Epidermal melanocyte (primary cell): ENCODE measurements at regions not wholly inside any gene's neighbourhood (a gene's known extent, or its start where the extent isn't known, plus 50 kb on each side); places are given as distances from the start of the nearest gene placed in this dataset.

ENCODE experiments used
- DNase-seq: peaks from one replicate; pipeline ENCODE4 v3.0.0; 2011; ENCODE audit warnings: low spot score; ENCODE audit not compliant: insufficient read length

DNA sequence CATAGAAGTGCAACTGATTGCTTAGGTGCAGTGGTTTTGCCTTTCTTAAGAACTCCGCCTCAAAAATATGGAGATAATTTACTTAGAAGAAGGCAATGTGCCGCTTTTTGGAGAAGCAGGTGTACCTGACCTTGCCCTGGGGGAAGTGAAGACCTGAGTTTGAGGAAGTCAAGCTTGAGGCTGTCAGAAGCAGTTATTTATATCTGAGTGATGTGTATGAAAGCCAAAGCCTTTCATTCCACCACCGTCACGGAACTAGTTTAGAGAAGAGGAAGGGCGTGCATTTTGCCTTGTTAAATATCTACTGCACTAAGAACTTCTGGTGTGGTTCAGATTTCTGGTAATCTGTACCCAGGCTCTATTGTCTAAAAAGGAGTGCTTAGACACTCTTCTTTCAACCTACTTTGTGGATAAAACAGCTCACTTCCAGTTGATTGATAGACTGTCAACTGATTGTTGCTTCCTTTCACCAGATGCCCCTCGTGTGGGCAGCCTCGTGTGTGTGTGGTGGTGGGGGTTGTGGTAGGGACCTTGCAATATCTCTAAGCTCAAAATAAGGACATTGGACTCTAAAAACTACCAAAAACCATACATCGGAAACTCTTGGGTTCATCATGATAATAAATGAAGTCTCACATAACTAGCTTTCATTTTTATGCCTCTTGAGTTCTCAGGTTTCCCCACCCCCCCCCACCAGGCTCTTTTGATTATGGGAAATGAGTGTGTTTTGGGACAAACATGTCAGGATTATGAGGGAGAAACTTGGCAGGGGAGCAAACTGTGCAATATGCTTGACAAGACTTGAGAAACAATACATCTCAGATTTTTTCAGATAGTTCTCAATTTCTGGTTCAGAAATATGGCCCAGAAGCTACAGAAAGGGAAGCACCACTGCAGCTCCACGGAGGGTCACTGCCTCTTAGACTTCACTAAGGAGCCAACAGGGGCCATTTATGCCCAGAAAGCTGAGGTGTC is 78.6 kb downstream of the ARF6 start:
- no peak for DNase-seq

DNA sequence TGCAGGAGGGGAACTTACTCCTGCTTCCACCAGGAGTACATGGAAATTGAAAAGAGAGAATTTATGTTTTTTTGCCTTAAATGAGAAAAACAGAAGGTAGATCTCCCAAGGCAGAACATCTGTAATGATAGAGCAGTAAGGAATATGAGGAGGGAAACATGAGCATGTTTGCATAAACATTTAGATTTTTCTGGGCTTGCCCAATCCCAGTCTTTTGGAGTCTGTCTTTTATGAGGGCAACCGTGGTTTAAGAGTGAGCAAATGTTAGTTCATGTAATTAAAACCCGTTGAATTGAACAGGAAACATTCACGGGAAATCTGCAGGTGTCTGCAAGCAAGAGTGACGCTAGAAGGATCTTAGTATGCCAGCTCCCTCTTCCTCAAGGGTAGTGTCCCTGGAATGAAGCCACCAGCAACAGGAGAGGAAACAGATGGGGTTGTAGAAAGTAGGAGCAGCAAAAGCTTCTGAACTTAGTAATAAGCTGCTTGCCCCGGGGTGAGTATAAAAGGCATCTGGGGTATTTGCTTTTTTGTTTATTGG is 79.3 kb downstream of the ARF6 start:
- DNase-seq, result no peak

DNA sequence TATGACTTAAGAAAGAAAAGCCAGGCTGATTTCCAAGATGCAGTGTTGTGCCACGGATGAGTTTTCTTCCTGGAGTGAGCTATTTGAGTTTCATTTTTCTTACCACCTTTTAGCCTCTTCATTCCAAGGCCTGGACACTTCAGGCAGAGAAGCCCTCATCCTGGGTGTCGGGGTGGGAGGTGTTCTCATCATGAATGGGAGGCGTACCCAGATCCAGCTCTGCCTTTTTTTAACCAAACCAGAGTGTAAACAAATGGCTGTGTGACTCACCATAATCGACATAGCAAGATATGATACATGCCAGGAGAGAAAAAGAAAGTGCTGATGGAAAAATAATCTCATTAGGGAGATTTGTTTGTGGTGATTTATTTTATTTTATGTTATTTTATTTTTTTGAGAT is 79.9 kb downstream of the ARF6 start:
- DNase-seq, result no peak

DNA sequence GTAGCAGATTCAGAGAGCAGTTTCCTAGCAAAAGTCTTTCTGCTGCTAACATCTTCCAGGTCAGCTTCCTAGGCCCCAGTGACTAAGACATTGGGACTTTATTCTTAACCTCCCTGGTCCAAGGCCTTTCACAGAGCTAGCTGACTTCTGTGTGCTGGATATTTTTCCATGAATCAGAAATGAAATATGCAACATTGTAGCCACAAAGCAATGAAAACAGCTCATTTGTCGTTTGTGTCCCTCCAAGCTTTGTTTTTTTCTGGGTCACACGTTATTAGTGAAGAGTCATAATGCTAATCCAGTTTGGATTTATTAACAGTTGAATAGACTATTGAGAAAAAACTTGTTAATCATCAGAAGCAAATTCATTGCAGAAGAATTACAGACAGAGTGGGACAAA is 82.4 kb downstream of the ARF6 start:
- no peak for DNase-seq

DNA sequence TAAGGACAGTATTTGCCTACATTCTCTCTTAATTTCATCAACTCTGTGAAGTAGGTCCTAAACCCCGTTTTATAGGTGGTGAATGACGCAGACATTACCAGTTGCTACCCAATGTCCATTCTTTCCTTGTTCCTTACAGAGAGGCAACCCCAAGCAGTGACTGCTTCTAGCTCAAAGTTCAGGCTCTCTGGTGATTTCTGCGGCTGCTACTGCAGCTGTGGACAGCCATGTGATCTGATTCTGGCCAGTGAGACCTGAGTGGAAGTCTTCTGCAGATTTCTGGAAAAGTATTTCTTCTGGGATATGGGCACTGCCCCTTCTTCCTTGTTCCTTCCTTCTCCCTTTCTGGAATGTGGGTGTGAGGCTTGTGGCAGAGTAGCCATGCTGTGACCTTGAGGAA is 82.9 kb downstream of the ARF6 start:
- DNase-seq, result no peak

DNA sequence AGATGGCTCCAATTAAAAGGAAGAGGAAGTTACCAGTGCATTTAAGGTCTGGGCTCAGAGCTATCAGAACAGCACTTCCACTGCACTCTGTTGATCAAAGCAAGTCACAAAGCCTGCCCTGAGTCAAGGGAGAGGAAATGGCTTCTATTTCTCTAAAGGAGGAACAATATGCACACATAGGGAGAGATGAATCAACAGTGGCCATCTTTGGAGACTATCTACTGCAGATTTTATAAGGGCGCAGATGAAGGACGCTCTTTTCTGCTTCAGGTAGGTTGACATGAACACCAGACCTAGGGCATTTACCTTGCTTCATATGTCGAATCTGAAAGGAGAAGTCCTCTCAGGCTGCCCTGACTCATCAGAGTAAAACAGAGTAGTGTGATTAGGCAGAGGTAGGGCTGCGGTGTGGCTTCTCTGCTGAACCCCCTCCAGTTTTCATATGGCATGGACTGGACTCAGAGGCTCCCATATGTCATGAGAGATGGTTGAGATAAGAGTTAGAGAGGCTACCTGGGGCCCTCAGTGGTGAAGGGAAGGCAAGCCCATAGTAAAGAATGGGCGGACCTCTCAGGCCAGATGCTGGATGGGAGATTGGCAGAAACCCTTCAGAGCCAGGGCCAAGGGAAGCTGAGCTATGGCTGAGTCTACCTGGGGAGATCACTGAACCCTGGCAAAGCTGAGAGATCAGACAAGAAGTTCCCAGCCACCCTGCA is 84.4 kb downstream of the ARF6 start:
- DNase-seq, result no peak

DNA sequence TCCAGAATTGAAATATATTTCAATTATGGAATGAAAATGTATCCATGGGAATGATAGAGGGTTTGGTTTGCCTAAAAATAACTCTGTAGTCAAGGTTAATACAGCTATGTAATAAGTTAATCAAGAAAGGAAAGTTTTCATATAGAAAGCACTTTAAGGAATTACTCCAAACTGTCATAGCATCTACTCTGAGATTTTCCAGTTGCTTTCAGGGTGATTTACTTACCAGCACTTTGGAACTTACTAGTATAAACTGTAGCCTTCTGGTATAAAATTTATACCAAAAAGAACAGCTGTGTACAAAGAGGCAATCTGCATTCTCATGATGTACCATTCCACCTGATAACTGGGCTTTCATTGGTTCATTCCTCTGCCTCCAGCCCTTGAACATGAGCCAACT is 87.1 kb downstream of the ARF6 start:
- no peak for DNase-seq

DNA sequence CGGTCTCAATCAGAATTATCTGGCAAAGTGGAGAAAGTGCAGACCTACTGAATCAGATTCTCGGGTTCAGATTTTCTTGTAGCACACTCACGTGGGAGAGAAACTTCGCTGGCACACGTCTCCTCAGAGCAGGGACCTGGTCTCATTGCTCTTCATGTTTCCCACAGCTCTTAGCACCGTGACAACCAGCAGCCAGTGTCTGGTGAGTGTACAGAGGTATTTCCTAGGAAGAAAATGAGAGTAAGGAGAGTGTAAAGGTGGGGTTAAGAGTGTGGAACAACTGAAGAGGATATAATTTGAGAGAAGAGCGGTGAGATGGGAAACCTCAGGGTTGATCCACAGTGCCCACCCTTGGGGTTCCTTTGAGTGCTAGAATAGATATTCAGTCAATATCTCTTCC is 89.2 kb downstream of the ARF6 start:
- no peak for DNase-seq

DNA sequence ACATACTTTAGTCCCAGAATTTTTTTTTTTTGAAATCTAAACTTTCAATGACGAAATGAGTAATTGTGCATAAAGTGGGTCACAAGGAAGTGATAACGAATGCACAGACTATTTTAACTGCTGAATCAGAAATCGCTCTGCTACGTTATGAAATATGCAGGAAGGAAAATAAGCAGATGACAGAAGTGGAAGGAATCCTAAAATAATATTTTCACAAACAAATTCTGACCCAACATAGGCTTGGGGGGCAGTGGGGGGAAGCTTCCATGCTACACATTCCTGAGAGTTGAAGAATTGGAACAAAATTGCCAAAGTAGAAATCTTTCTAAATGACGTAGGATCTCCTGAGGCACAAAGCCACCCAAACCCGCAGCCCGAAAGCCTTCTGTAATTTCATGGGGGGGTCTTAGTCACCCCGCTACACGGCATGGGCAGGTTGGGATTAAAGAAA is 89.6 kb downstream of the ARF6 start:
- DNase-seq, result no peak

DNA sequence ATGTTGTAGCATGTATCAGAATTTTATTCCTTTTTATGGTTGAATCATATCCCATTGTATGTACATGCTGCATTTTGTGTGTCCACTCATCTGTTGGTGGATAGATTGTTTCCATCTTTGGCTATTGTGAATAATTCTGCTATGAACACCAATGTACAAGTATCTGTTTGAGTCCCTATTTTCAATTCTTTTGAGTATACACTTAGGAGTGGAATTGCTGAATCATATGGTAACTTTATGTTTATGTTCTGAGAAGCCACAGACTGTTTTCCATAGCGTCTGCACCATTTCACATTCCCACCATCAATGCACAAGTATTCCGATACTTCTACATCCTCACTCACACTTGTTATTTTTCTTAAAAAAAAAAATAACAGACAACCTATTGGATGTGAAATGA is 91.5 kb downstream of the ARF6 start:
- DNase-seq, result no peak

DNA sequence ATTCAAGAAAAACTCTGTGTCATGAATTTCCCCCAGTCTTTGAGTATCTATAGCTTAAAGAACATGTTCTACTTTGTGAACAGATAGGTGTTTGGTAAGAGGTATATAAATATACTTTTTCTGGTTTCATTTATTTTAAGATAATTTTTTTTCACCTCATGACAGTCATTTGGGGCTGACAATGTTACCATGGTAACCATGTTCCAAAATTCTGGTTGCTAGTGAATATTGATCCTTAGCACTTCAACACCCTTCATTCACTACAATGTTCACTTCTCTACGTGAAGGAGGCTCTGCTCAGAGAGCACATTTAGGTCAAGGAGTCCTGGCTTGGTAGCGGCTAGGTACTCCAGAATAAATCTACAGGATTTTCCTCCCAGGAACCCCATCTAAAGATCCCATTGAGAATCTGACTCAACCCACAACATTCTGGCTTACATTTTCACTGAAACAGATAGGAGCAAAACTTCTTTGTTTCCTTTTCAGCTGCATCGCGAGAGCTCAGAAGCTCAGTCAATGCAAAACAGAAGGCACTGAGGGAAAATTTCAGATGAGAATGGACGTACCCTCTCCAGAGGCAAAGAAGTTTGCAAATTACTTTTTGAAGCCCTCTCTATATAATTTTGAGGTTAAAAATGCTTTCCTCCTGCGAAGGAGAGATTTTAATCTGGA is 93.6 kb downstream of the ARF6 start:
- no peak for DNase-seq

DNA sequence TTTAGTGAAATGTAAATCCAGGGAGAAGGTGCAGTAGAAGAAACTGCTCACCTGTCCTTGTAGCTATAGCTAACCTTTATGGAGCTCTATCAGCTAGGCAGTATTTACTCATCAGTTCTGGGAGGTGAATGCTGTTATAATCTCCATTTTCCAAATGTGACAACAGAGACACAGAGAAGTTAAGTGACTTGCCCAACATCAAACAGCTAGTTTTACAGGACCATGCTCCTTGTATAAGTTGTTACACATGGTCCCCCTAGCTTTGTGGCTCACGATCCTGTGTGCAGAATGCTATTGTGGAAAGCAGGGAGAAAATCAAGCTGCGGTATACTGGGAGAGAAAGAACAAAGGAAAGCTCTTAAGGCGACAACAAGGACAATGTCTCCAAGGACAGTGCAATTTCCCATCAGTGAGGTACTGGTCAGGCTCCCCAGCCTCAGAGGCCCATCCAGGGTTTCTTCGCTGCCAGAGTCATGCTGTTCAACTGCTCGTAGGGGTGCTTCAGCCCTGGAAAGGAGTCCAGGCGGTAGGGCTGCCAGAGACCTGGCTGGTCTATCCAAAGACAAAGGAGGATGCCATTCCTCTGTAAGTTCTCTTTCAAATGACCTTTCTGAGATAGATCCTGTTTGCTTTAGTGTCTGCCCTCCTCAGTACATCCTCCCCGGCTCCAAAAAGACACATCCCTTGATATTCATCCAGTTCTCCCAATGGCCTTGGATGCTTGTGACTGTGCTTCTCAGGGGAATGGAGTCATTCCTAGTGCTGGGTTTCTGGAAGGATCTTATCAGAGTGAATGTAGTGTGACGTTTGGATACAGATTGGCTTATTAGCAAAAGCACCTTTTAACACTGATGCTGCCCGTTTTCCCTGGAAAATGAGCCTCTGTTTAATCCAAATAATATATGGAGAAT is 95.5 kb downstream of the ARF6 start:
- no peak for DNase-seq

DNA sequence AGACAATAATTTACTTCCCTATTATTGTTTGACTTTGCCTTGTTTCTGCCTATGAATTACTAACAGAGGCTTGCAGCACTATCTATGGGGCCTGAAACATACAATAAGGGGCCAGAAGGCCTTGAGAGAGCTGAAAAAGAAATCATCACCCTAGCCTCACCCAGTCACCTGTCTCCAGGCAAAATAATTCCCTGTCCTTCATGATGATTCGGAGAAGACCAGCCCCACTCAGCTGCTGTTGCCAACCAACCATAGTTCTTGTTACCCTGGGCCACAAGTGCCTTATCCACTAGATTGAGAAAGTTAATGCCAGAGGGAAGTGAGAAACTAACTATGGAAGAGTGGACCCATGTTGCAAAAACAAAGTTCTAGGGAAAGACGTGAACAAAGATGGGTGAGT is 97.1 kb downstream of the ARF6 start:
- no peak for DNase-seq

DNA sequence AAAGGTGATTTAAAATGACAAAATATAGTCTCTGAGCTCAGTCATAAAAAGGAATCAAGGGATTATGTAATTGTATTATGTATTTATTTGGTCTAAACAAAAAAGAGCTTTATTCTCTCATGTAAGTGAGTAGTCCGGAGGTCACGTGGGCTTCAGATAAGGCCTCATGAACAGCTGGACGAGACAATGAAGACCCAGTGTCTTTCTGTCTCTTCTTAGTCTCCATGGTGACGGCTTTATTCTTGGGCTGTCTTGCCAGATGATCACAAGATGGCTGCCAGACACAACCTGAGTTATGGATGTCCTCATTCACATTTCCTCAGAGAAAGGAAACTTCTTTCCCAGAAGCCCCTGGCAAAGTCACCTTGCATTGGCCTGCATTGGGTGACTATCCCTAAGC is 98.6 kb downstream of the ARF6 start:
- peak; percentile 27 for DNase-seq

DNA sequence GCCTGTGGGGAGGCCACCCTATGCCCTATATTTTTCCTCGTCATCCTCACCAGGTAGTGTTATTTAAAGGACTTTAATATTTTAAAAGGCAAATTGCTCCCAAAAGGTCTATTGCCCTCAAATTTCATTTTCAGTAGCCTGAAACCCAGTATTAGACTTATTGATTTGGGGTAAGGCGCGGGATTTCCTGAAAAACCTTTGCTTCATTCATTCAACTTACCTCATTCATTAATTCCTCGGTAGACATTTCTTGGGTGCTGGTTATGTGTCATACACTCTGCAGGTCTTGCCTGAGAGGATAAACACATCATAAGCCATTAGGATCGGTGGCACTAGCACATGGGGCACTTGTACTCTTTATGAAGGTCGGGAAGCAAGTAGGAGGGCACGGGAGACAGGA is 99.2 kb downstream of the ARF6 start:
- DNase-seq, result no peak

DNA sequence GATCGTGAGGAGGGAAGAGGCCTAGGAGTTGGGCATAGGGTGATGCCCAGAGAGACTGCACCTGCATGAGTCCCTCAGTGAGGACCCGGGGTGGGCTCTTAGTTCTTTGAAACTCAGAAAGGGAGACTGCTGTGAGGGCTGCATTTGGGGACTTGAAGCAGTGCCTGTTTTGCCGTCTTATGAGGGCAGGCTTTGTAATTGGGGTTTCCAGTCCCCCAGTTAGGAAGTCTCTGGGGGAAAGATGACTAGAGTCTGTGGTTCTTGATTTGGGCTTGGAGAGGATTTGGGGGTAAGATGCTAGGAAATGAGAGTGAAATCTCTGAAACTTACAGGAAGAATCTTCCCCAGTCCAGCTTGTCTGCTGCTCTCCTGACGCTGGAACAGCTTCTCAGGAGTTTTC is 99.6 kb downstream of the ARF6 start:
- no peak for DNase-seq

DNA sequence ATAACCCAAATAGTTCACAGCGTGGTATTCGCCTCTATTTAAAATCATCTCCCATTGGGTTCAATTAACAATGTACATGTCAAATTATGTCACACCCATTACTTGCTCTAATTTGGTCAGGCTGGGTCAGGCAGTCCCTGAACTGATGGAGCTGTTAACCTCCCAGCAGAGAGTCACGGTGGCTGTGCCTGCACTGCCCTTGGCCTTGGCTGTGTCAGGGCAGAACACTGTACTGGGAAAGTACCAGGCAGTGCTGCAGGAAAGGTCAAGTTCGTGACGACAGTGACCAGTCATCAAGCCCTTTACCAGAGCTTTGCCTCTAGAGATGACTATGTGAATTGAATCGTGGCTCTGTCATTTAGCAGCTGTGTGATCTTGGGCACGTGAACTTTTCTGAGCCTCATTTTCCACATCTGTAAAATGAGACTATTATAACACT is 100.0 kb downstream of the ARF6 start:
- DNase-seq, result no peak

DNA sequence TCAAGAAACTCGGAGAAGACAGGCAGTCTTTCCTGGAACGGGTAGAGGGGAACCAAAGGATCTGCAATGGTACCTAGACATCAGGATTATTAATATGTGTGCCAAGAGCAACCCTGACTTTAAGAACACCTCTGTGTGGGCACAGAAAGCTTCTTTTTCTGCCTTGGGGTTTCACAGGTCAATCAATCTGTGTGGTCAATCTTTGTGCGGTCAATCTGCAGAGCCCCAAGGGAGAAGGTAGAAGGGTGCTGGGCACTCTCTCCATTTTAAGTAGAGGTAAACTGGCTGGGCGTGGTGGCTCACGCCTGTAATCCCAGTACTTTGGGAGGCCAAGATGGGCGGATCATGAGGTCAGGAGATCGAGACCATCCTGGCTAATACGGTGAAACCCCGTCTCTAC is 100.7 kb downstream of the ARF6 start:
- DNase-seq, result no peak

DNA sequence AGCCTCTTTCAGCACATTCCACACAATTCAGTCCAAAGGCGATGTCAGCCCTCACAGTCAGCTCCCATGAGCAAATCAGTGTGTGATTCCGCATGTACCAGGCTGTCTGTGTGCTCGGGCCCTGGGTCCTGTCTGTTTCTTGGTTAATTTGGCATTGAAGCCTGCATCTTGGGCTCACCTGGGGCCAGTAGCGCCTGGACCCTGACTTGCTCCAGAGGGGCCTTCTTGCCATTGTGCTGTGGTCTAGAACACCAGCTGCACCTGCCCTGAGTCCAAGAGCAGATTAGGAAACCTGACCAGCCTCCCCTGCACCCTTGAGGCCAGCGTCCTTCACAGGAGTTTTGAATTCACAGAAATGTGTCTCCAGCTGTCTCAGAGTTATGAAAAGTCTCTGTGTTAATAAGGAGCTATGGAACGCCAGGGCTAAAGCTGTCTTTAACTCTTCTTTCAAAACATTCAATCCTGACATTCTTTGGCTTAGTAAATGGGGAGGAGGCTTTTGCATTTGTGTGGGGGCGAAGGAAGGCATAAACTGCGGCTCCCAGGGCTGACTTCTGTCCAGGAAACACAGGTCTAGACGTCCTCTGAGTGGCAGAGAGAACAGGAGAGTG is 102.2 kb downstream of the ARF6 start:
- DNase-seq, result no peak

DNA sequence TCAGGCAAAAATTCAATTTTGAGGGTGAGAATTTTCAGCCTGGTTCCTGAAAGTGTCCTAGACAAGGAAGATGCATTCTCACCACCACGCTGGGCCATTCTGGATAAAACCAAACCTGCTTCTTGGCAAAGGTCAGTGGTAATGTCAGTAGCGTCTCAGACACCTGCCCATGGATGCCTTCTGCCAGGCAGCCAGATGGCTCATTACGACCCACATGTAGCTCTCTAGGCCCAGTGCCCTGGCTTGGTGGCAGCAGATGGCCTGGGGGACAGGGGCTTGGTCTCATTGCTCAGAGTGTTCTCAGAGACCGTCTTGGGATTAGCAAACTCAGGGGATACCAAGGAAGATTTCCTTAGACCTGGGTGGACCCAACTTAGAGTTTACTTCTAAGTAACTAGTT is 105.1 kb downstream of the ARF6 start:
- DNase-seq, result no peak
